SK-N-SH treated with all-trans-retinoic acid at 6 μM for 48 hours (cell line): ENCODE measurements at regions not wholly inside any gene's neighbourhood (a gene's known extent, or its start where the extent isn't known, plus 50 kb on each side); places are given as distances from the start of the nearest gene placed in this dataset.

ENCODE experiments used
- CREB5 ChIP-seq: fragments of 250-450 bp; sonication (Bioruptor Pico); IDR thresholded peaks from 2 replicates; pipeline ENCODE4 v1.5.1; 2020; ENCODE audit warnings: low read depth, mild to moderate bottlenecking, moderate library complexity
- OSR1 ChIP-seq: fragments of 250-450 bp; sonication (Bioruptor Pico); IDR thresholded peaks from 2 replicates; pipeline ENCODE4 v1.8.0; 2022; ENCODE audit warnings: moderate library complexity, mild to moderate bottlenecking, inconsistent platforms
- ZFP30 ChIP-seq: fragments of 450-650 bp; formaldehyde crosslinking; IDR thresholded peaks from 2 replicates; pipeline ENCODE4 v1.5.0; 2022; ENCODE audit warnings: mild to moderate bottlenecking, moderate library complexity

GRCh38 chr15:52872036-52872818, 82.1 kb upstream of the ONECUT1 start:
- TF ChIP-seq CREB5 (CRISPR knock-in tag), result no peak
- TF ChIP-seq OSR1, result no peak
- TF ChIP-seq ZFP30 (CRISPR knock-in tag), result no peak
